CD4-positive, alpha-beta T cell treated with Interferon alpha-2 for 1 hour (primary cell): ENCODE measurements at regions not wholly inside any gene's neighbourhood (a gene's known extent, or its start where the extent isn't known, plus 50 kb on each side); places are given as distances from the start of the nearest gene placed in this dataset.
"Not testable (repeated sequence)": the region's sequence is repeated elsewhere in the genome, so short reads cannot be mapped to it uniquely, and the experiment has no call there.

Source experiments
- DNase-seq, 2 donors: peaks; one replicate each; pipeline ENCODE4 v3.0.0-alpha.2; 2020 to 2022

GRCh38 chr18:2146092-2146491, 425.2 kb downstream of the METTL4 start:
- no peak for DNase-seq

- no peak for DNase-seq
Measured at GRCh38 chr18:2146754-2147153, 424.6 kb downstream of the METTL4 start.

- no peak for DNase-seq
Measured at GRCh38 chr18:2147476-2148230, 423.7 kb downstream of the METTL4 start.

- no peak for DNase-seq
Measured at GRCh38 chr18:2148823-2149222, 422.5 kb downstream of the METTL4 start.

GRCh38 chr18:2150566-2150965, 420.7 kb downstream of the METTL4 start:
- no peak for DNase-seq

- DNase-seq: no peak
Measured at GRCh38 chr18:2154278-2154677, 417.0 kb downstream of the METTL4 start.

- no peak for DNase-seq
Measured at GRCh38 chr18:2164644-2165550, 406.4 kb downstream of the METTL4 start.

- not testable (repeated sequence) for DNase-seq
Measured at GRCh38 chr18:2166876-2167275, 404.4 kb downstream of the METTL4 start.

- no peak for DNase-seq
Measured at GRCh38 chr18:2168022-2168421, 403.3 kb downstream of the METTL4 start.

- DNase-seq: no peak
Measured at GRCh38 chr18:2169656-2170055, 401.6 kb downstream of the METTL4 start.

- no peak for DNase-seq
Measured at GRCh38 chr18:2171840-2172625, 399.3 kb downstream of the METTL4 start.

- DNase-seq: no peak
Measured at GRCh38 chr18:2172881-2173280, 398.4 kb downstream of the METTL4 start.

GRCh38 chr18:2173486-2173885, 397.8 kb downstream of the METTL4 start:
- DNase-seq: no peak

- DNase-seq: no peak
Measured at GRCh38 chr18:2178036-2178435, 393.3 kb downstream of the METTL4 start.

GRCh38 chr18:2179498-2180183, 391.7 kb downstream of the METTL4 start:
- no peak for DNase-seq

GRCh38 chr18:2180586-2180985, 390.7 kb downstream of the METTL4 start:
- no peak for DNase-seq

- DNase-seq: no peak
Measured at GRCh38 chr18:2183432-2183831, 387.9 kb downstream of the METTL4 start.

GRCh38 chr18:2186967-2187366, 384.3 kb downstream of the METTL4 start:
- DNase-seq: no peak

GRCh38 chr18:2188258-2188657, 383.0 kb downstream of the METTL4 start:
- DNase-seq: no peak

GRCh38 chr18:2191180-2191790, 380.0 kb downstream of the METTL4 start:
- DNase-seq: no peak

- DNase-seq: no peak
Measured at GRCh38 chr18:2192562-2192961, 378.7 kb downstream of the METTL4 start.

GRCh38 chr18:2197946-2198345, 373.4 kb downstream of the METTL4 start:
- no peak for DNase-seq
